Testis (tissue), 2 donors: ENCODE measurements at regions not wholly inside any gene's neighbourhood (a gene's known extent, or its start where the extent isn't known, plus 50 kb on each side); places are given as distances from the start of the nearest gene placed in this dataset.

Experiments
- DNase-seq: peaks from one replicate; pipeline ENCODE4 v3.0.0-alpha.2; 2019
- H3K27ac ChIP-seq, 2 donors: fragments of 200-600 bp; sonication (generic); one replicate each; pipeline ENCODE4 v1.5.1; 2019
- H3K27me3 ChIP-seq: fragments of 200-600 bp; sonication (generic); one replicate; pipeline ENCODE4 v1.5.1; 2019
- H3K36me3 ChIP-seq: fragments of 200-600 bp; sonication (generic); one replicate; pipeline ENCODE4 v1.5.1; 2017; ENCODE audit warnings: low read depth; ENCODE audit errors: missing control alignments
- H3K4me1 ChIP-seq: fragments of 200-600 bp; sonication (generic); one replicate; pipeline ENCODE4 v1.5.1; 2019
- H3K4me3 ChIP-seq, 2 donors: fragments of 200-600 bp; sonication (generic); one replicate each; pipeline ENCODE4 v1.5.1; 2017 to 2019
- H3K9me3 ChIP-seq: fragments of 200-600 bp; sonication (generic); one replicate; pipeline ENCODE4 v1.5.1; 2017
- POLR2A ChIP-seq: fragments of 450-650 bp; IDR thresholded peaks from one replicate; pipeline ENCODE4 v1.6.1; 2017; ENCODE audit warnings: antibody characterized with exemption, mild to moderate bottlenecking, moderate library complexity
- WGBS, 2 donors: methylation state at CpG; one replicate each; pipeline ENCODE4 v1.1.5; 2018; 5-methylcytosine and 5-hydroxymethylcytosine counted together
- intact Hi-C: fragments of 100-400 bp; cut with DNase I; formaldehyde crosslinking; loops from one replicate; pipeline ENCODE4 v1.15.1; 2023; ENCODE audit warnings: low total_unique reads
- TF ChIP-seq, protein P1 (sequence below), 3 experiments: fragments of 450-650 bp in 2 of 3; fragments of 200-600 bp in 1 of 3; sonication (generic) in 1 of 3; IDR thresholded peaks; one replicate each; pipeline ENCODE4 v1.5.1; 2016 to 2019; ENCODE audit warnings: antibody characterized with exemption in 3 of 3, mild to moderate bottlenecking in 2 of 3, moderate library complexity in 1 of 3

DNA sequence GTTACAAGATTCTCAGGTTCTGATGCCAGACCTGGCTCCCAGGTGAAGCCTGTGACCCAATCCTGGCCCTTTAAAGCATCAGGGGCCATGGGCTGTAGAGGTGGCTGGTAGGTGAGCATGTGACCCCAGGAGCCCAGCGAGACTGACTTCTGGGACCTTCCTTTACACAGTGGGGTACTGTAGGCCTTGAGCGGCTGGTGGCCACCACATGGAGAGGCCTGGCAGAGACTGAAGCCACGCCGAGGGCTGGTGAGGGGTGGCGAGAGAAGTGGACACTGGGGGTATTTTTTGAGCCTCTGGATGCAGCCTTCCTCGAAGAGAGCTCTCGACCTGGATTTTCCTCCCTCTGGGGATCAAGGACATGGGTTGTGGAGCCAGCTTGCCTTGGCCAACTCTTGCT is 71.2 kb upstream of the ITGA11 start:
- no peaks in the 10 kb centered on the region for H3K36me3 ChIP-seq
- intact Hi-C loops, result no loop called here

DNA sequence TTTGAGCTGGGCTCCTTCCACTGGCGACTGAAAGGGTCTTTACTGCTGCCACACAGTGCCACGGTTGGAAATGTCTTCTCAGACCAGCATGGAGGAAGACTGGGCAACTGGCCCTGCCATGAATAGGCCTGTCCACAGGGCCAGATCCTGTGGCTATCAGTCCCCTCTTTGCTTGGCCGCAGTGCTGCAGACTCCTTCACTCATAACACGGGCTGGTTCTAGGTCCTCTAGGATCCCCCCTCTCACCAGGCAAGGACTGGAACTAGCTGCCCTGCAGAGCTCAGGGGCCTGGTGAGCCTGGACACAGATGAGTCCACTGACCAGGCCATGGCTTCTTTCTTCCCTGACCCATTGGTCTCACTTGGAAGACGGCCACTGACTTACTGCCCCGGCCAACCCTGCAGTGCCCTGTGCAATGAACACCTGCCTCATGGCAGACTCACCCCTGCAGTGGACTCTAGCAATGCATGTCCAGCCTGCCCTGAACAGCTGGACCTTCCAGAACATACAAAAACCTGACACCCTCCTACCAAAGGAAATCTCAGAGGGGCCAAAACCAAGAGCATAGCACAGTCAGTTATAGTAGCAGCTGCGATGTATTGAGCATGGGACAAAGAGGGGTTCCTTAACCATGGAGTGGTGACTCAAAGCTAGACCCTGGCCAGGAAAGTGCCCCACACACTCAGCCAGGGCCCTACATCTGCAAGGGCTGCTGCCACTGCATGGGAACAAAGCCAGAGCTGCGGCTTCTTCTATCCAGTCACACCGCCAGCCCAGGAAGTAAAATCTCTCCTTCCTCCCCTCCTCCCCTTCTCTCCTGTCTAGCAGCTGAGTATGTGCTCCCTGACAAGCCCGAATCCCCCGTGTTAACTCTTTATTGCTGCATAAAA is 72.1 kb upstream of the ITGA11 start:
- no peaks in the 10 kb centered on the region for H3K9me3 ChIP-seq
- no peak overlapping the region for H3K27ac ChIP-seq
- DNase-seq, result no peak
- H3K27me3 ChIP-seq, result no peaks in the 10 kb centered on the region
- no peaks in the 10 kb centered on the region for H3K36me3 ChIP-seq
- 50 to 70% methylated on average over 7 to 11 of the region's 11 CpGs for WGBS, 2 donors
- no peaks in the 10 kb centered on the region for H3K4me1 ChIP-seq
- intact Hi-C loops, result no loop called here
- TF ChIP-seq POLR2A, result no peak
- TF ChIP-seq, protein P1, sequence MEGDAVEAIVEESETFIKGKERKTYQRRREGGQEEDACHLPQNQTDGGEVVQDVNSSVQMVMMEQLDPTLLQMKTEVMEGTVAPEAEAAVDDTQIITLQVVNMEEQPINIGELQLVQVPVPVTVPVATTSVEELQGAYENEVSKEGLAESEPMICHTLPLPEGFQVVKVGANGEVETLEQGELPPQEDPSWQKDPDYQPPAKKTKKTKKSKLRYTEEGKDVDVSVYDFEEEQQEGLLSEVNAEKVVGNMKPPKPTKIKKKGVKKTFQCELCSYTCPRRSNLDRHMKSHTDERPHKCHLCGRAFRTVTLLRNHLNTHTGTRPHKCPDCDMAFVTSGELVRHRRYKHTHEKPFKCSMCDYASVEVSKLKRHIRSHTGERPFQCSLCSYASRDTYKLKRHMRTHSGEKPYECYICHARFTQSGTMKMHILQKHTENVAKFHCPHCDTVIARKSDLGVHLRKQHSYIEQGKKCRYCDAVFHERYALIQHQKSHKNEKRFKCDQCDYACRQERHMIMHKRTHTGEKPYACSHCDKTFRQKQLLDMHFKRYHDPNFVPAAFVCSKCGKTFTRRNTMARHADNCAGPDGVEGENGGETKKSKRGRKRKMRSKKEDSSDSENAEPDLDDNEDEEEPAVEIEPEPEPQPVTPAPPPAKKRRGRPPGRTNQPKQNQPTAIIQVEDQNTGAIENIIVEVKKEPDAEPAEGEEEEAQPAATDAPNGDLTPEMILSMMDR (IDR thresholded peaks at IDR 0.05), result no peak
- no peak overlapping the region for H3K4me3 ChIP-seq

More for the DNA sequence above, 71.2 kb upstream of the ITGA11 start:
- no peak for DNase-seq
- WGBS, 2 donors, result 92 to 94% methylated on average over 6 to 7 of the region's 7 CpGs
- no peaks in the 10 kb centered on the region for H3K9me3 ChIP-seq
- H3K27me3 ChIP-seq, result no peaks in the 10 kb centered on the region
- no peaks in the 10 kb centered on the region for H3K4me1 ChIP-seq
- no peak overlapping the region for H3K27ac ChIP-seq
- H3K4me3 ChIP-seq, result no peak overlapping the region
- TF ChIP-seq POLR2A, result no peak
- TF ChIP-seq, protein P1 (IDR thresholded peaks at IDR 0.05), result no peak

DNA sequence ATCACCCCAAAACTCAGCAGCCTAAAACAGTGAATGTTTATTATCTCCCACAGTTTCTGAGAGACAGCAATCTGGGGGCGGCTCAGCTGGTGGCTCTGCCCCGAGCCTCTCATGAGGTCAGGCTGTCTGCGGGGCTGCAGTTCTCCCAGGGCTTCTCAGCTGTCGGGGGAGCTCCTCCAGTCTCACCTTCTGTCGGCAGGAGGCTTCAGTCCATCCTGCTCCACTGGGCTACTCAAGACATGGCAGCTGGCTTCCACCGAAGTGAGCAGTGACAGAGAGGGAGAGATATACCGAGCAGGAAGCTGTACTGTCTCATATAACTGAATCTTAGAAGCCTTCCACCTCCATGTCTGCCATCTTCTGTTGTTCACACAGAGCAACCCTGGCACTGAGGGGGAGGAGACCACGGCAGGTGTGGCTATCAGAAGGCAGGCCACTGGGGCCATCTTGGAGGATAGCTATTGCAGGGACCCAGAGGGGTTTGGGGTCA is 72.8 kb upstream of the ITGA11 start:
- TF ChIP-seq POLR2A, result no peak
- TF ChIP-seq, protein P1 (IDR thresholded peaks at IDR 0.05), result no peak
- DNase-seq, result no peak
- H3K9me3 ChIP-seq, result no peaks in the 10 kb centered on the region
- H3K4me3 ChIP-seq, result no peak overlapping the region
- no peaks in the 10 kb centered on the region for H3K4me1 ChIP-seq
- intact Hi-C loops, result no loop called here
- H3K36me3 ChIP-seq, result no peaks in the 10 kb centered on the region
- no peak overlapping the region for H3K27ac ChIP-seq
- WGBS, 2 donors, result 40 to 51% methylated on average over 6 to 8 of the region's 8 CpGs
- no peaks in the 10 kb centered on the region for H3K27me3 ChIP-seq

DNA sequence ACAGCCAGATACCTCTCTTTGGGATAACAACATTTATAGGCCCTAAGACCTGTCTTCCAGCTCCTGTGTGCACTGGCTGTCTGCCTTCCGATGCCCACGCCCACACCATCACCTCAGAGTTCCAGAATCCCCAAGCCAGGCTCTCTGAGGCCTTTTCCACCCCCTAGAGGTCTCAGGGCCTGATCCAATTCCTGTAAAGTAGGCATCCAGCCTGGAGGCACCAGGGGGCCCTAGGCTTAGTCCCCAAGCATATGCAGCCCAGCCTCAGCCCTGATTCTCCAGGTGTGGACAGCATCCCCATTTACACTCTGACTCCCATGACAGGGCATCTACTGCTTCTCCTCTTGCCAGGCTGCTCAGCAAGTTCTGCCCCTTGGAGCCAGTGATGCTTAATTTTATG is 72.7 kb upstream of the CORO2B start:
- no peaks in the 10 kb centered on the region for H3K9me3 ChIP-seq
- intact Hi-C loops, result no loop called here
- TF ChIP-seq POLR2A, result no peak
- TF ChIP-seq, protein P1 (IDR thresholded peaks at IDR 0.05), result no peak
- H3K4me3 ChIP-seq, result no peak overlapping the region
- no peaks in the 10 kb centered on the region for H3K4me1 ChIP-seq
- H3K27ac ChIP-seq, result no peak overlapping the region
- no peaks in the 10 kb centered on the region for H3K36me3 ChIP-seq
- WGBS, 2 donors, result 96 to 100% methylated on average over 2 of the region's 2 CpGs
- DNase-seq, result no peak
- no peaks in the 10 kb centered on the region for H3K27me3 ChIP-seq

DNA sequence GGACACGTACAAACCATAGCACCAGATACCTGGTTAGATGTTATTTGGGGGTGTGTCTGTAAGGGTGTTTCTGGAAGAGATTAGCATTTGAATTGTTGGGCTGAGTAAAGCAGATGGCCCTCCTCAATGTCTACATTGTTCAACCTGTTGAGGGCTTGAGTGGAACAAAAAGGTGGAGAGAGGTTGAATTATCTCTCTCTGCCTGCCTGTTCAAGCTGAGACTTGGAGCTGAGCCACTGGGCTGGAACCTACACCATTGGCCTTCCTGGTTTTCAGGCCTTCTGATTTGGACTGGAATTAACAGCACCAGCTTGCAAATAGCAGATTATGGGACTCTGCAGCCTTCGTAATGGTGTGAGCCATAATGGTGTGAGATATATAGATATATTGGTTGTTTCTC is 71.3 kb upstream of the CORO2B start:
- no peak overlapping the region for H3K4me3 ChIP-seq
- H3K36me3 ChIP-seq, result no peaks in the 10 kb centered on the region
- H3K4me1 ChIP-seq, result no peaks in the 10 kb centered on the region
- intact Hi-C loops, result no loop called here
- no peak for DNase-seq
- 100% methylated on average over 2 of the region's 2 CpGs for WGBS, 2 donors
- no peaks in the 10 kb centered on the region for H3K27me3 ChIP-seq
- H3K9me3 ChIP-seq, result no peaks in the 10 kb centered on the region
- TF ChIP-seq POLR2A, result no peak
- TF ChIP-seq, protein P1 (IDR thresholded peaks at IDR 0.05), result no peak
- H3K27ac ChIP-seq, result no peak overlapping the region
